NCI-H526 (cell line): ENCODE measurements at regions not wholly inside any gene's neighbourhood (a gene's known extent, or its start where the extent isn't known, plus 50 kb on each side); places are given as distances from the start of the nearest gene placed in this dataset.
A peak's percentile ranks its signal among the peaks of the same experiment; 100 is the strongest.
"Not testable (repeated sequence)": the region's sequence is repeated elsewhere in the genome, so short reads cannot be mapped to it uniquely, and the experiment has no call there.

ENCODE experiments used
- DNase-seq, 2 experiments: peaks; one replicate each; lab custom pipeline; 2025; lab: John Stamatoyannopoulos, UW

DNA sequence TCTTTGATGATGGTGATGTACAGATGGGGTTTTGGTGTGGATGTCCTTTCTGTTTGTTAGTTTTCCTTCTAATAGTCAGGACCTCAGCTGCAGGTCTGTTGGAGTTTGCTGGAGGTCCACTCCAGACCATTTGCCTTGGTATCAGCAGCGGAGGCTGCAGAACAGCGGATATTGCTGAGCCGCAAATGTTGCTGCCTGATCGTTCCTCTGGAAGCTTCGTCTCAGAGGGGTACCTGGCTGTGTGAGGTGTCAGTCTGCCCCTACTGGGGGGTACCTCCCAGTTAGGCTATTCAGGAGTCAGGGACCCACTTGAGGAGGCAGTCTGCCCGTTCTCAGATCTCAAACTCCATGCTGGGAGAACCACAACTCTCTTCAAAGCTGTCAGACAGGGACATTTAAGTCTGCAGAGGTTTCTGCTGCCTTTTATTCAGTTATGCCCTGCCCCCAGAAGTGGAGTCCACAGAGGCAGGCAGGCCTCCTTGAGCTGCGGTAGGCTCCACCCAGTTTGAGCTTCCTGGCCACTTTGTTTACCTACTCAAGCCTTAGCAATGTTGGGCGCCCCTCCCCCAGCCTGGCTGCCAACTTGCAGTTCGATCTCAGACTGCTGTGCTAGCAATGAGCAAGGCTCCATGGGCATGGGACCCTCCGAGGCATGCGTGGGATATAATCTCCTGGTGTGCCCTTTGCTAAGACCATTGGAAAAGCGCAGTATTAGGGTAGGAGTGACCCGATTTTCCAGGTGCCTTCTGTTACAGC, 264.5 kb downstream of the MATN1 start:
- DNase-seq: not testable (repeated sequence)

DNA sequence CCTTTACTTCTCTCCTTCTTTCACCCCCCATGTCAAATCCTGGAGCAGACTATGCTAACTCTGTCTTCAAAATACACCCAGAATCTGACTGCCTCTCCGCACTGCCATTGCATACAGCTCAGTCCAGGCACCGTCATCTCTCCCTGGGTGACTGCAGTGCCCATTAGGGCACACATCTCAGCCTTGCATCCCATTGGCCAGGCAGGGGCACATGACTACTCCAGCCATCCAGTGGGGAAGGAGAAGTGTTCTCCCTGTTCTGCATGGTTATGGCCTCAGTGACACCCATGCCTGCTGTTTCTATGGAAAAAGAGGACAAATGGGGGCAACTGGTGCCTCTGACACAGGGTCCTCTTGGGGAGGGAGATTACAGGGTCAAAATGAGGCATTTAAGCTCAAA, 270.5 kb downstream of the MATN1 start:
- DNase-seq: no peak

- no peak for DNase-seq
Measured at GRCh38 chr1:30452170-30452569, 271.2 kb downstream of the MATN1 start.

GRCh38 chr1:30451532-30452125, 271.8 kb downstream of the MATN1 start:
- DNase-seq: no peak

GRCh38 chr1:30450818-30451233, 272.6 kb downstream of the MATN1 start:
- no peak for DNase-seq

- no peak for DNase-seq
Measured at GRCh38 chr1:30450148-30450817, 273.1 kb downstream of the MATN1 start.

DNA sequence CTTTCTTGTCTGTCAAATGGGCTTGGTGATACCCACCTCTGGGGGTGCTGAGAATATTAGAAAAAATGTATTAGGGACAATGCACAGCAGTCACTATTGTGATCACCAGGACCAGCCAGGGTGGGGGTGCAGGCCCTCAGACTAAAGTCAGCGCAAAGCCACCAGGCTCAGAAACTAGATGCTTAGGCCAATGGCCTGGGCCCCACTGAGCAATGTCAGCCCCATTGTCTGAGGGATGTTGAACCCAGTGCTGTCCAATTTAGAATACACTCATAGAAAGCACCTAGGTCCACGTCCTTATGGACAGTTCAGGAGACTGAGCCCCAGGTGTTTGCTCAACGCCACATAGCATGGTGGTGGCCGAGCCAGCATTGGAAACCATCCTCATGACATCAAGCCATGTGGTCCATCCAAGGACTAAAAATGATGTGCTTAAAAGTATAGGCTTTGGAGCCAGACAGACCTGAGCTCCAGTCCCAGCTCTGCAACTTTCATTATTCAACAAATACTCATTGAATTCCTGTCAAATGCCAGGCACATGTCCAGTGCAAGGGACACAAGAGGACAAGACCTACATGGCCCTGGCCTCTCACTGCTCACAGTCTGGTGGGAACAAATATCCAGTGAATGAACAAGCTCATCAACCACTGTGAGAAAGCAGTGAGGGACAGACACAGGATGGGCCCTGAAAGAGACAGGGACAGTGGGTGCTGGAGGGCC, 273.8 kb downstream of the MATN1 start:
- DNase-seq: no peak

GRCh38 chr1:30449003-30449402, 274.4 kb downstream of the MATN1 start:
- DNase-seq: no peak

DNA sequence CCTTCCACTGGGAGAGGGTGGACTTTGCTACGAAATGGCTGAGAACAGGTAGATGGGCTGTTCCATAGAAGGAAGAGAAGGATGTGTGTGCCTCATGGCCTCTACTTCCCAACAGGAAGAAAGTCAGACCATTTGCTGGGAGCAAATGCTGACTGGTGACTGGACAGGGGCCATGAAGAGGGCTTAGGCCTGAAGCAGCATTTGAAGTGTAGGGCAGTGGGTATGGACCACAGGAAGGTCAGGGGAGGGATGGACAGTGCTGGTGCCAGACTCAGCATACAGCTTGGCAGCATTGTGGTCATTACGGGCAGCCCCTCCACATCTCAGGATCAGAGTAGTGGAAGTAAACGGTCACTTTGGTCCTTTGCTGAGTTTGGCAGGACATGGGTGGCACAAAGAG, 275.7 kb downstream of the MATN1 start:
- no peak for DNase-seq

DNA sequence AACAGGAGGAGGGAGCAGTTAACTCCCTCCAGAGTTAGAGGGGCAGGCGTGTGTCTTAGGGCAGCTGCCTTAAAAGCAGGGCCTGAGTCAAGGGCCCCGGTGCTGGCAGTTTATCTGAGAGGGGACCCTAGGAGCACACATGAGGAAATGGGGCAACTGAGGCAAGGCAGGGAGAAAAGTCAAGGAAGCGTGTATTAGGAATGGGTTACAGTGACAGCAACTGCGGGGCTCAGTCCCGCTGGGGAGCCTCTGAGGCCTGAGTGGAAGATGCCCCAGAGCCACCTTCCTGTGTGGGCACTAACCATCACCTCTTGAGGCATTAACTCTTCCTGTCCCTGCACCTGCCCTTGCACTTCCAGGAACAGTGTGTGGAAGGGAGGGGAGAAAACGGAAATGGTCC, 276.3 kb downstream of the MATN1 start:
- DNase-seq: no peak

DNA sequence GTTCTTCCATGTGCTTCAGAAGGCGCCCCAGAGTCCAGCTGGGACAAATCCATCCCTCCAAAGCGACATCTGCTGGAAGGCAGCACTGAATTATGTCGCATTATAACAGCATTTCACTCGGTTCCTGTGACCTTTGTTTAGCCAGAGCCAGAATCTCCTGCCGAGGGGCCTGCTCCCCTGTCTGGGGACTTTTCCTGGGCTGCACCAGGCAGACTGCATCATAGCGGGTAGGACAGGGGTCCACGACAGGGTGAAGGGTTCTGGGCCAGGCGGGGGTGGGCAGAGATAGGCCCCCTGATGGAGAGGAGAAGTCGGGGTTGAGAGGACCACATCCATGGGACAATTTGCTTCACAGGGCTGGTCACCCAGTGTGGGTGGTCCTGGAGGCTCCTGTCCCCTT, 276.9 kb downstream of the MATN1 start:
- no peak for DNase-seq

DNA sequence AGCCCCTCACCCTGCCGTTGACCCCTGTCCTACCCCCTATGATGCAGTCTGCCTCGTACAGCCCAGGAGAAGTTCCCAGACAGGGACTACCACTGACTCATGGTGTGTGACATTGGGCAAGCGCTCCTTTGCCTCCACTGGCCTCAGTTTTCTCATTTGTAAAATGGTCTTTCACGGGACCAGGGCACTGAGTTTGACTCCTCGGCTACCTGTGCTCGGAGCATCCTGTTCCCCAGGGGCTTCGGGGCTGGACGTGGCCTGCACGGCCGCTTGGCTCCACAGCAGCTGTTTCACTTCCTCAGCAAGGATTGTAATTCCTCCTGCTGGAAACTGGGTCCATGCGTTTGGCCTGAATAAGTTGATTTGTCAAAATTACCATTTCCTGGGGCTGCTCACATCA, 277.3 kb downstream of the MATN1 start:
- DNase-seq: no peak

- DNase-seq: no peak
Measured at GRCh38 chr1:30445449-30445848, 277.9 kb downstream of the MATN1 start.

DNA sequence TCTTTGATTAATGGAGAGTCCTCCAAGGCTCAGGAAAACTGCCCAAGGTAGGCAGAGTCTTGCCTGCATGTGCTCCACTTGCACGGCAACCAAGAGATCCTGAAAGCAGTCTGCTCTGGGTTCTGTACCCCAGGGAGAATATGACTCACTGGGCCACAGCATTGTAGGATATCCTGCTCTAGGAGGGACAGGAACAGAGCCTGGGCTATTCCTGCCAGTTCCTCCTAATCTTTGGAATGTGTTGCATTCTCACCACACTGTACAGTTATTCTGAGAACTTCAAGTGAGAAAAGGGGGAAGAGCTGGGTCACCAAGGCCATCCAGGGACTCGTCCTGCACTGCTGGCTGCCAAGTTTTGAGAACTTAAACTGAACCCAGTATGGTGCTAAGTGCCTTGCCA, 278.5 kb downstream of the MATN1 start:
- DNase-seq: no peak

GRCh38 chr1:30444401-30444800, 279.0 kb downstream of the MATN1 start:
- no peak for DNase-seq

GRCh38 chr1:30438274-30438673, 285.1 kb downstream of the MATN1 start:
- DNase-seq: peak; percentile 20 to 41

DNA sequence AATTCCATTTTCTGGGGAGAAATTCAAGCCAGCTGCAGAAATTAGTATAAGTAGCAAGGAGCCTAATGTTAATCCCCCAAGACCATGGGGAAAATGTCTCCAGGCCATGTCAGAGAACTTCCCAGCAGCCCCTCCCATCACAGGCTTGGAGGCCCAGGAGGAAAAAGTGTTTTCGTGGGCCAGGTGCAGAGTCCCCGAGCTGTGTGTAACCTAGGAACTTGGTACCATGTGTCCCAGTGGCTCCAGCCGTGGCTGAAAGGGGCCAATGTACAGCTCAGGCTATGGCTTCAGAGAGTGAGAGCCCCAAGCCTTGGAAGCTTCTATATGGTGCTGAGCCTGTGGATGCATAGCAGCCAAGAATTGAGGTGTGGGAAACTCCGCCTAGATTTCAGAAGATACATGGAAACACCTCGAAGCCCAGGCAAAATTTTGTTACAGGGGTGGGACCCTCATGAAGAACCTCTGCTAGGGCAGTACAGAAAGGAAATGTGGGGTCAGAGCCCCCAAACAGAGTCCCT, 286.3 kb downstream of the MATN1 start:
- DNase-seq: no peak

DNA sequence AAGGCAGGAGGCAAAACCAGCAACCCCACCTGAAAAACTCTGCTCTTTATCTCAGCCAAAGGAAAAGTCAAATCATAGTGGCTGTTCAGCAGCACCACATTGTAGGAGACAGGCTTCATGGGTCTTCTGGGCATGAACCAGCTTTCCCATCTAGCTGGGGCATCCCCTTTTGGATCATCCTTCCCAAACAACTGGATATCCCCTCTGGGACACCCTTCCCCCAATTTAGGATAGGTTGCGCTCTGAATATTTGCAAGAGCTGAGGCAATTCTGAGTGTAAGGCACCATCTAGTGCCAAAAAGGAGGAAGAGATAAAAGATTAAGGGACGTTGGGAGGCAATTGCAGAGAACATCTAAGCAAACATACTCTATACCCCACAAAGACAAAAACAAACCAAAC, 295.8 kb downstream of the MATN1 start:
- no peak for DNase-seq

DNA sequence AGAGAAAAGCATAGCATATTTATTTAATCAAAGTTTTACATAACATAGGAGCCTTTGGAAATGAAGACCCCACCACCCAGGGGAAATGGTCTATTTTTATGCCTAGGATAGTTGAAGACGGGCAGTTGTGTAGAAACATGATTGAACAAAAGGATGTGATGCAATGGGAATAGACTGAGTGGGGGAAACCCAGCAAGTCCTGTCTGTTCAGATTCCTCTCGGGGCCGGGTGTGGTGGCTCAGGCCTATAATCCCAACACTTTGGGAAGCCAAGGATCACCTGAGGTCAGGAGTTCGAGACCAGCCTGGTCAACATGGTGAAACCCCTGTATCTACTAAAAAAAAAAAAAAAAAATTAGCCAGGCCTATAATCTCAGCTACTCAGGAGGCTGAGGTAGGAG, 298.3 kb downstream of the MATN1 start:
- DNase-seq: no peak

DNA sequence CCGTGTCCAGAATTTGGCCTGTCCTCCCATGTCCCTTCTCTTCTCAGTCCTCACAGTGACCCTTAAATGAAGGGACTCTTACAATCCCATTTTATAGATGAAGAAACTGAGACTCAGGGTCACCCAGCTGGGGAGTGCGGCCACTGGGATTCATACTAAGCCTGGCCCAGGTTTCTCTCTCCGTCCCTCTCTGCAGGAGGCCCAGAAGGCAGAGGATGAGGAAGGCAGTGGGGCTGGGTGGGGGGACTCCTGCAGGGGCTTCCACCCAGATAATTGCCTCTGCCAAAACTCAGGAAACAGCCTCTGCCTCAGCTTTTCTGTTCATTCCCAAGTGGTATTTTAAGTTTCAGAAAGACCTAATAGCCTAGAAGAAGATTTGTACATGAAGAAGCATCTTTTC, 299.8 kb downstream of the MATN1 start:
- DNase-seq: no peak

GRCh38 chr1:30422251-30422650, 301.1 kb downstream of the MATN1 start:
- no peak for DNase-seq

DNA sequence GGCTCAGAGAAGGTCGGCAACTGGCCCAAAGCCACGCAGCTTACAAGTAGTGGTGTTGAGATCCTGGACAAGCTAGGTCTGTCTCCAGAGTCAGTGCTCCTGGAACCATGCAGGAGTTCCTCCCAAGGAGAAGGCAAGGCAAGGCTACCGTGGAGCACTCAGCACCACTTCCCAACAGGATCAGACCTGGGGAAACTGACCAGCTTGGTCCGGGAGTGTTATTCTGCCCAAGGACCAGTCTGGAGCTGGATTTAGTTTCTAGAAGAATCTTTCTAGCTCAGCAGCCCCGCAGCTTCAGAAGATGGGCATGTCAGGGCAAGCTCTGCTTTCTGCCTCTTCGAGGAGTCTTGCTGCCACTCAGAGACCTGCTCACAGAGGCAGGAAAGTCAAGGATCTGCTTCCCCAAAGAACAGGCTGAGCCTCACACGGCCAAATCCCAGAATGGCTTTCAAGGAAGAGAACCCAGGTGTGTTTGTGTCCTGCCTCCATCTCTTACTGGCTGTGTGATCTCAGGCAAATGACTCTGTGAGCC, 302.8 kb downstream of the MATN1 start:
- DNase-seq: no peak
